Mesothelial cell of epicardium (in vitro differentiated cells): ENCODE measurements at regions not wholly inside any gene's neighbourhood (a gene's known extent, or its start where the extent isn't known, plus 50 kb on each side); places are given as distances from the start of the nearest gene placed in this dataset.

ENCODE experiments used
- DNase-seq, 2 experiments: peaks; one replicate each; pipeline ENCODE4 v3.0.0; 2021; ENCODE audit warnings: low spot score in 2 of 2; ENCODE audit not compliant: unreplicated experiment in 2 of 2
- H3K27ac Mint-ChIP-seq: 2 replicates; pipeline ENCODE4 v1.8.0; 2021; ENCODE audit warnings: mixed read lengths
- H3K27me3 Mint-ChIP-seq: 2 replicates; pipeline ENCODE4 v1.8.0; 2021; ENCODE audit warnings: low read depth, mixed read lengths
- H3K36me3 Mint-ChIP-seq: 2 replicates; pipeline ENCODE4 v1.8.0; 2021; ENCODE audit warnings: mixed read lengths
- H3K4me1 Mint-ChIP-seq: 2 replicates; pipeline ENCODE4 v1.8.0; 2021; ENCODE audit warnings: mixed read lengths
- H3K4me3 Mint-ChIP-seq: 2 replicates; pipeline ENCODE4 v1.8.0; 2021; ENCODE audit warnings: mild to moderate bottlenecking, moderate library complexity, mixed read lengths
- H3K9me3 Mint-ChIP-seq: 2 replicates; pipeline ENCODE4 v1.8.0; 2021; ENCODE audit warnings: mixed read lengths
- CTCF ChIP-seq: fragments of 200-600 bp; sonication (generic); IDR thresholded peaks from one replicate; pipeline ENCODE4 v1.5.0; 2021; ENCODE audit warnings: antibody characterized with exemption; ENCODE audit not compliant: unreplicated experiment

GRCh38 chr10:108819302-108819701 is 1104.0 kb downstream of the XPNPEP1 start:
- no peak for DNase-seq
- Mint-ChIP-seq H3K27ac (no peak overlapping the region), H3K36me3 (no peaks in the 10 kb centered on the region), H3K27me3 (no peaks in the 10 kb centered on the region), H3K4me3 (no peak overlapping the region), H3K4me1 (peaks cover 28% of the 10 kb centered on the region), H3K9me3 (no peaks in the 10 kb centered on the region)
- TF ChIP-seq CTCF, result no peak

- no peaks in the 10 kb centered on the region for H3K27me3 Mint-ChIP-seq
- H3K4me3 Mint-ChIP-seq, result no peak overlapping the region
- no peaks in the 10 kb centered on the region for H3K9me3 Mint-ChIP-seq
- peaks cover 23% of the 10 kb centered on the region for H3K4me1 Mint-ChIP-seq
- H3K27ac Mint-ChIP-seq, result no peak overlapping the region
- no peak for DNase-seq
- no peaks in the 10 kb centered on the region for H3K36me3 Mint-ChIP-seq
- TF ChIP-seq CTCF, result no peak
Observed at GRCh38 chr10:108817584-108817983, 1105.7 kb downstream of the XPNPEP1 start.

GRCh38 chr10:108817135-108817534 is 1106.2 kb downstream of the XPNPEP1 start:
- Mint-ChIP-seq H3K27ac (no peak overlapping the region), H3K4me3 (no peak overlapping the region), H3K36me3 (no peaks in the 10 kb centered on the region), H3K4me1 (peaks cover 23% of the 10 kb centered on the region), H3K9me3 (no peaks in the 10 kb centered on the region), H3K27me3 (no peaks in the 10 kb centered on the region)
- no peak for DNase-seq
- no peak for TF ChIP-seq CTCF

- Mint-ChIP-seq H3K27ac (no peak overlapping the region), H3K27me3 (no peaks in the 10 kb centered on the region), H3K4me1 (peaks cover 13% of the 10 kb centered on the region), H3K9me3 (no peaks in the 10 kb centered on the region), H3K36me3 (no peaks in the 10 kb centered on the region), H3K4me3 (no peak overlapping the region)
- TF ChIP-seq CTCF, result no peak
- DNase-seq, result no peak
Observed at GRCh38 chr10:108812906-108813305, 1110.4 kb downstream of the XPNPEP1 start.

- H3K36me3 Mint-ChIP-seq, result no peaks in the 10 kb centered on the region
- TF ChIP-seq CTCF, result no peak
- no peaks in the 10 kb centered on the region for H3K27me3 Mint-ChIP-seq
- H3K4me1 Mint-ChIP-seq, result peaks cover 11% of the 10 kb centered on the region
- no peak overlapping the region for H3K4me3 Mint-ChIP-seq
- DNase-seq, result no peak
- no peaks in the 10 kb centered on the region for H3K9me3 Mint-ChIP-seq
- H3K27ac Mint-ChIP-seq, result no peak overlapping the region
Observed at GRCh38 chr10:108812296-108812695, 1111.0 kb downstream of the XPNPEP1 start.

- TF ChIP-seq CTCF, result no peak
- no peak for DNase-seq
- no peaks in the 10 kb centered on the region for H3K36me3 Mint-ChIP-seq
Observed at GRCh38 chr10:108808228-108808627, 1115.1 kb downstream of the XPNPEP1 start.

More at GRCh38 chr10:108808228-108808627, 1115.1 kb downstream of the XPNPEP1 start:
- Mint-ChIP-seq H3K9me3 (no peaks in the 10 kb centered on the region), H3K4me1 (peaks cover 8% of the 10 kb centered on the region), H3K27me3 (no peaks in the 10 kb centered on the region), H3K27ac (no peak overlapping the region), H3K4me3 (no peak overlapping the region)
